GM23338 (cell line): ENCODE measurements at regions not wholly inside any gene's neighbourhood (a gene's known extent, or its start where the extent isn't known, plus 50 kb on each side); places are given as distances from the start of the nearest gene placed in this dataset.

Experiments used
- ATAC-seq: fragments of 200-7000 bp; cut with Tn5 transposase; 3 replicates; pipeline ENCODE4 v1.9.1; 2020
- DNase-seq: peaks from one replicate; pipeline ENCODE4 v3.0.0-alpha.2; 2015; ENCODE audit warnings: low spot score
- H2AFZ ChIP-seq: fragments of 200-600 bp; sonication (generic); 2 replicates; pipeline ENCODE4 v1.8.0; 2016; ENCODE audit warnings: antibody characterized with exemption, mild to moderate bottlenecking, moderate library complexity
- H3F3A ChIP-seq: fragments of 200-600 bp; sonication (generic); replicated peaks from 2 replicates; pipeline ENCODE4 v1.8.0; 2017; ENCODE audit warnings: antibody characterized with exemption, mixed run types, low read depth
- H3K27ac ChIP-seq: fragments of 200-600 bp; sonication (generic); 2 replicates; pipeline ENCODE4 v1.6.1; 2016; ENCODE audit warnings: low read depth
- H3K27me3 ChIP-seq: fragments of 200-600 bp; sonication (generic); 2 replicates; pipeline ENCODE4 v1.8.0; 2016; ENCODE audit warnings: mild to moderate bottlenecking, mixed run types, moderate library complexity; ENCODE audit not compliant: insufficient read depth
- H3K36me3 ChIP-seq: fragments of 200-600 bp; sonication (generic); 2 replicates; pipeline ENCODE4 v1.8.0; 2016; ENCODE audit warnings: mild to moderate bottlenecking; ENCODE audit not compliant: insufficient read depth
- H3K4me1 ChIP-seq: fragments of 200-600 bp; sonication (generic); 2 replicates; pipeline ENCODE4 v1.8.0; 2016; ENCODE audit warnings: mild to moderate bottlenecking, moderate library complexity; ENCODE audit not compliant: insufficient read depth
- H3K4me2 ChIP-seq: fragments of 200-600 bp; sonication (generic); 2 replicates; pipeline ENCODE4 v1.7.1; 2017; ENCODE audit warnings: mixed run types
- H3K4me3 ChIP-seq: fragments of 200-600 bp; sonication (generic); 2 replicates; pipeline ENCODE4 v1.6.1; 2016; ENCODE audit warnings: mixed run types
- H3K79me2 ChIP-seq: fragments of 200-600 bp; sonication (generic); replicated peaks from 2 replicates; pipeline ENCODE4 v1.8.0; 2017; ENCODE audit warnings: mild to moderate bottlenecking; ENCODE audit not compliant: insufficient read depth
- H3K9me2 ChIP-seq: fragments of 200-600 bp; sonication (generic); 2 replicates; pipeline ENCODE4 v1.8.0; 2017; ENCODE audit not compliant: insufficient read depth
- H4K20me1 ChIP-seq: fragments of 200-600 bp; sonication (generic); replicated peaks from 2 replicates; pipeline ENCODE4 v1.8.0; 2017; ENCODE audit warnings: mild to moderate bottlenecking; ENCODE audit not compliant: insufficient read depth
- H3K27ac Mint-ChIP-seq: 2 replicates; pipeline ENCODE4 v1.8.0; 2020; ENCODE audit warnings: inconsistent platforms, mild to moderate bottlenecking, moderate library complexity, mixed read lengths
- H3K27me3 Mint-ChIP-seq: 3 replicates; pipeline ENCODE4 v1.8.0; 2022; ENCODE audit warnings: low read depth, mild to moderate bottlenecking, moderate library complexity, mixed read lengths, inconsistent platforms; ENCODE audit not compliant: insufficient read depth, poor library complexity
- H3K36me3 Mint-ChIP-seq: 3 replicates; pipeline ENCODE4 v1.8.0; 2021; ENCODE audit warnings: low read depth, mild to moderate bottlenecking, inconsistent platforms, moderate library complexity, mixed read lengths
- H3K4me1 Mint-ChIP-seq: 3 replicates; pipeline ENCODE4 v1.8.0; 2020; ENCODE audit warnings: mild to moderate bottlenecking, inconsistent platforms, mixed read lengths
- H3K4me3 Mint-ChIP-seq: 3 replicates; pipeline ENCODE4 v1.8.0; 2021; ENCODE audit warnings: moderate library complexity, mild to moderate bottlenecking, inconsistent platforms, mixed read lengths
- H3K9me3 Mint-ChIP-seq: 3 replicates; pipeline ENCODE4 v1.8.0; 2020; ENCODE audit warnings: moderate library complexity, mild to moderate bottlenecking, inconsistent platforms, mixed read lengths
- CTCF ChIP-seq, 2 experiments: fragments of 200-600 bp in 1 of 2; sonication (generic) in 1 of 2; conservative IDR thresholded peaks; 2 replicates each; pipeline versions ENCODE4 v1.5.1 to v1.6.1; 2016 to 2017; ENCODE audit warnings: antibody characterized with exemption in 2 of 2, low read depth in 2 of 2, mild to moderate bottlenecking in 2 of 2, moderate library complexity in 1 of 2
- ETS1 ChIP-seq: IDR thresholded peaks from 2 replicates; pipeline ENCODE4 v1.6.1; 2016; ENCODE audit warnings: antibody characterized with exemption
- EZH2 ChIP-seq: fragments of 200-600 bp; sonication (generic); IDR thresholded peaks from one replicate; pipeline ENCODE4 v1.8.0; 2017; ENCODE audit warnings: antibody characterized with exemption, mild to moderate bottlenecking, low read depth; ENCODE audit not compliant: unreplicated experiment
- EZH2phosphoT487 ChIP-seq: fragments of 200-600 bp; sonication (generic); IDR thresholded peaks from one replicate; pipeline ENCODE4 v1.8.1; 2018; ENCODE audit warnings: antibody characterized with exemption; ENCODE audit not compliant: unreplicated experiment
- JUNB ChIP-seq: IDR thresholded peaks from one replicate; pipeline ENCODE4 v1.6.1; 2016; ENCODE audit warnings: antibody characterized with exemption; ENCODE audit not compliant: unreplicated experiment
- NANOG ChIP-seq: IDR thresholded peaks from 2 replicates; pipeline ENCODE4 v1.6.1; 2016; ENCODE audit warnings: antibody characterized with exemption, borderline replicate concordance
- ZNF114 ChIP-seq: fragments of 250-450 bp; sonication (Bioruptor Pico); IDR thresholded peaks from 2 replicates; pipeline ENCODE4 v1.5.0; 2020; ENCODE audit warnings: mild to moderate bottlenecking, moderate library complexity
- ZNF331 ChIP-seq: fragments of 250-450 bp; sonication (Bioruptor Pico); IDR thresholded peaks from 2 replicates; pipeline ENCODE4 v1.5.0; 2020; ENCODE audit warnings: low read depth, mild to moderate bottlenecking, moderate library complexity

- peak; percentile 75 to 78 for TF ChIP-seq CTCF (conservative IDR thresholded peaks at IDR 0.05; ENCODE audit: low read depth in 2 of 2)
- TF ChIP-seq JUNB = no peak
- TF ChIP-seq EZH2 = no peak
Measured at GRCh38 chrX:69387567-69388487, 116.3 kb upstream of the NALF2 start (continued).

GRCh38 chrX:69386681-69387080 lies 117.4 kb upstream of the NALF2 start:
- Histone ChIP-seq H3K27me3 (no peaks in the 10 kb centered on the region), H3K9me2 (no peaks in the 10 kb centered on the region), H4K20me1 (no peaks in the 10 kb centered on the region), H3F3A (no peaks in the 10 kb centered on the region), H3K27ac (no peak overlapping the region), H3K4me3 (no peak overlapping the region), H3K36me3 (no peaks in the 10 kb centered on the region), H3K79me2 (no peaks in the 10 kb centered on the region), H3K4me2 (no peak overlapping the region), H2AFZ (no peak overlapping the region), H3K4me1 (no peaks in the 10 kb centered on the region)
- no peak for ATAC-seq
- no peaks in the 10 kb centered on the region for H3K36me3 Mint-ChIP-seq
- no peaks in the 10 kb centered on the region for H3K9me3 Mint-ChIP-seq
- peaks cover 12% of the 10 kb centered on the region for H3K27me3 Mint-ChIP-seq
- peaks cover 14% of the 10 kb centered on the region for H3K4me1 Mint-ChIP-seq
- DNase-seq = no peak
- TF ChIP-seq ZNF331 (CRISPR knock-in tag) = no peak
- no peak for TF ChIP-seq EZH2
- no peak for TF ChIP-seq NANOG
- TF ChIP-seq ETS1 = no peak
- H3K4me3 Mint-ChIP-seq = no peak overlapping the region
- H3K27ac Mint-ChIP-seq = no peak overlapping the region

GRCh38 chrX:69379412-69379811 lies 124.7 kb upstream of the NALF2 start:
- H3K4me3 Mint-ChIP-seq = no peak overlapping the region
- Histone ChIP-seq H3K4me3 (no peak overlapping the region), H3K27me3 (no peaks in the 10 kb centered on the region), H3K36me3 (no peaks in the 10 kb centered on the region), H3K4me1 (no peaks in the 10 kb centered on the region), H4K20me1 (no peaks in the 10 kb centered on the region), H3F3A (no peaks in the 10 kb centered on the region), H3K27ac (no peak overlapping the region), H2AFZ (no peak overlapping the region), H3K4me2 (no peak overlapping the region), H3K79me2 (no peaks in the 10 kb centered on the region), H3K9me2 (no peaks in the 10 kb centered on the region)
- no peaks in the 10 kb centered on the region for H3K4me1 Mint-ChIP-seq
- no peaks in the 10 kb centered on the region for H3K9me3 Mint-ChIP-seq
- peaks cover 4% of the 10 kb centered on the region for H3K27me3 Mint-ChIP-seq
- H3K27ac Mint-ChIP-seq = no peak overlapping the region
- ATAC-seq (no peak), DNase-seq (no peak)
- no peaks in the 10 kb centered on the region for H3K36me3 Mint-ChIP-seq
- TF ChIP-seq ZNF114 (CRISPR knock-in tag) = no peak
- TF ChIP-seq NANOG = no peak
- no peak for TF ChIP-seq EZH2phosphoT487
- TF ChIP-seq CTCF (conservative IDR thresholded peaks at IDR 0.05; ENCODE audit: low read depth in 2 of 2) = no peak
